Left lobe of liver (tissue), 2 donors: ENCODE measurements at regions not wholly inside any gene's neighbourhood (a gene's known extent, or its start where the extent isn't known, plus 50 kb on each side); places are given as distances from the start of the nearest gene placed in this dataset.
A peak's percentile ranks its signal among the peaks of the same experiment; 100 is the strongest.

Source experiments
- ATAC-seq: fragments of 200-7000 bp; cut with Tn5 transposase; one replicate; pipeline ENCODE4 v1.9.1; 2020; ENCODE audit warnings: mild to moderate bottlenecking, moderate library complexity
- DNase-seq: peaks from one replicate; pipeline ENCODE4 v3.0.0-alpha.2; 2020; ENCODE audit warnings: low spot score
- donor health status: DM: no; HTN: no; CAD: no; lungs with moderate emphysema.
- donor health status: DM: no; HTN: yes; CAD: no.

- ATAC-seq, result no peak
Observed at GRCh38 chr13:39159393-39159792, 121.1 kb downstream of the NHLRC3 start.

GRCh38 chr13:39159846-39160370 is 121.7 kb downstream of the NHLRC3 start:
- ATAC-seq (no peak), DNase-seq (no peak)

More at GRCh38 chr13:39159393-39159792, 121.1 kb downstream of the NHLRC3 start:
- DNase-seq, result no peak

GRCh38 chr13:39167018-39167417 is 128.8 kb downstream of the NHLRC3 start:
- no peak for ATAC-seq

GRCh38 chr13:39170711-39171110 is 132.5 kb downstream of the NHLRC3 start:
- DNase-seq (no peak), ATAC-seq (no peak)

More at GRCh38 chr13:39167018-39167417, 128.8 kb downstream of the NHLRC3 start:
- no peak for DNase-seq

GRCh38 chr13:39185326-39185725 is 147.1 kb downstream of the NHLRC3 start:
- ATAC-seq (no peak), DNase-seq (no peak)

- DNase-seq, result no peak
- no peak for ATAC-seq
Observed at GRCh38 chr13:39186205-39186875, 148.1 kb downstream of the NHLRC3 start.

GRCh38 chr13:39189778-39190177 is 151.5 kb downstream of the NHLRC3 start:
- no peak for DNase-seq
- ATAC-seq, result no peak

- ATAC-seq (no peak), DNase-seq (no peak)
Observed at GRCh38 chr13:39196965-39197646, 158.8 kb downstream of the NHLRC3 start.

- no peak for DNase-seq
Observed at GRCh38 chr13:39197647-39198007, 159.4 kb downstream of the NHLRC3 start.

GRCh38 chr13:39200249-39200910 is 162.1 kb downstream of the NHLRC3 start:
- DNase-seq (no peak), ATAC-seq (no peak)

More at GRCh38 chr13:39197647-39198007, 159.4 kb downstream of the NHLRC3 start:
- no peak for ATAC-seq

- DNase-seq (no peak), ATAC-seq (no peak)
Observed at GRCh38 chr13:39201180-39201579, 162.9 kb downstream of the NHLRC3 start.

- no peak for ATAC-seq
- no peak for DNase-seq
Observed at GRCh38 chr13:39202746-39203145, 164.5 kb downstream of the NHLRC3 start.

- ATAC-seq, result no peak
- no peak for DNase-seq
Observed at GRCh38 chr13:39208636-39209035, 170.4 kb downstream of the NHLRC3 start.

GRCh38 chr13:39209731-39210531 is 171.7 kb downstream of the NHLRC3 start:
- no peak for ATAC-seq
- DNase-seq, result no peak

GRCh38 chr13:39210961-39211534 is 172.8 kb downstream of the NHLRC3 start:
- DNase-seq (no peak), ATAC-seq (no peak)

- DNase-seq, result no peak
- ATAC-seq, result no peak
Observed at GRCh38 chr13:39215971-39216370, 177.7 kb downstream of the NHLRC3 start.

- no peak for DNase-seq
- no peak for ATAC-seq
Observed at GRCh38 chr13:39217471-39217870, 179.2 kb downstream of the NHLRC3 start.

GRCh38 chr13:39224671-39225240 is 186.5 kb downstream of the NHLRC3 start:
- no peak for ATAC-seq
- DNase-seq, result no peak

- DNase-seq, result no peak
- ATAC-seq, result peak; percentile 69
Observed at GRCh38 chr13:39225860-39226259, 187.6 kb downstream of the NHLRC3 start.

GRCh38 chr13:39226359-39226758 is 188.1 kb downstream of the NHLRC3 start:
- no peak for DNase-seq
- no peak for ATAC-seq
